GM19467 (cell line): ENCODE measurements at regions not wholly inside any gene's neighbourhood (a gene's known extent, or its start where the extent isn't known, plus 50 kb on each side); places are given as distances from the start of the nearest gene placed in this dataset.
"Not testable (repeated sequence)": the region's sequence is repeated elsewhere in the genome, so short reads cannot be mapped to it uniquely, and the experiment has no call there.

Experiments
- ATAC-seq: cut with Tn5 transposase; IDR thresholded peaks from one replicate; pipeline ENCODE4 v1.9.1; 2021; ENCODE audit warnings: mild to moderate bottlenecking, moderate library complexity; ENCODE audit not compliant: unreplicated experiment

- no peak for ATAC-seq
These were observed 710.7 kb upstream of the SLIT2 start for GRCh38 chr4:19540859-19541540.

GRCh38 chr4:19539201-19539600 lies 712.5 kb upstream of the SLIT2 start:
- ATAC-seq, result no peak

GRCh38 chr4:19534159-19534558 lies 717.5 kb upstream of the SLIT2 start:
- ATAC-seq, result no peak

- ATAC-seq, result no peak
These were observed 719.5 kb upstream of the SLIT2 start for GRCh38 chr4:19531906-19532848.

- no peak for ATAC-seq
These were observed 727.7 kb upstream of the SLIT2 start for GRCh38 chr4:19523964-19524363.

GRCh38 chr4:19522966-19523365 lies 728.7 kb upstream of the SLIT2 start:
- no peak for ATAC-seq

GRCh38 chr4:19520939-19521520 lies 730.7 kb upstream of the SLIT2 start:
- no peak for ATAC-seq

- no peak for ATAC-seq
These were observed 737.2 kb upstream of the SLIT2 start for GRCh38 chr4:19514276-19515070.

GRCh38 chr4:19512086-19512485 lies 739.6 kb upstream of the SLIT2 start:
- ATAC-seq, result no peak

GRCh38 chr4:19510993-19511392 lies 740.7 kb upstream of the SLIT2 start:
- no peak for ATAC-seq

- no peak for ATAC-seq
These were observed 743.3 kb upstream of the SLIT2 start for GRCh38 chr4:19508442-19508841.

- ATAC-seq, result no peak
These were observed 754.0 kb upstream of the SLIT2 start for GRCh38 chr4:19497705-19498104.

- ATAC-seq, result no peak
These were observed 754.9 kb upstream of the SLIT2 start for GRCh38 chr4:19496756-19497155.

GRCh38 chr4:19494961-19495360 lies 756.7 kb upstream of the SLIT2 start:
- no peak for ATAC-seq

GRCh38 chr4:19492606-19493005 lies 759.1 kb upstream of the SLIT2 start:
- ATAC-seq, result no peak

- ATAC-seq, result no peak
These were observed 765.3 kb upstream of the SLIT2 start for GRCh38 chr4:19486400-19486799.

- ATAC-seq, result no peak
These were observed 772.9 kb upstream of the SLIT2 start for GRCh38 chr4:19478791-19479190.

GRCh38 chr4:19473569-19473968 lies 778.1 kb upstream of the SLIT2 start:
- no peak for ATAC-seq

GRCh38 chr4:19472666-19473065 lies 779.0 kb upstream of the SLIT2 start:
- no peak for ATAC-seq

- not testable (repeated sequence) for ATAC-seq
These were observed 781.7 kb upstream of the SLIT2 start for GRCh38 chr4:19470001-19470400.

GRCh38 chr4:19462117-19462516 lies 789.6 kb upstream of the SLIT2 start:
- no peak for ATAC-seq
